SU-DHL-6 (cell line): ENCODE measurements at regions not wholly inside any gene's neighbourhood (a gene's known extent, or its start where the extent isn't known, plus 50 kb on each side); places are given as distances from the start of the nearest gene placed in this dataset.

Experiments
- EZH2phosphoT487 ChIP-seq: fragments of 200-600 bp; sonication (generic), shearing (Covaris generic); conservative IDR thresholded peaks from 2 replicates; pipeline ENCODE4 v1.6.1; 2018; ENCODE audit warnings: mild to moderate bottlenecking, antibody characterized with exemption, low read length, moderate library complexity, mixed read lengths
- TF ChIP-seq, protein P1 (sequence below): fragments of 200-600 bp; sonication (generic); IDR thresholded peaks from one replicate; pipeline ENCODE4 v1.5.1; 2017; ENCODE audit warnings: antibody characterized with exemption, mild to moderate bottlenecking, low read length, moderate library complexity; ENCODE audit not compliant: insufficient read depth, poor library complexity, severe bottlenecking

DNA sequence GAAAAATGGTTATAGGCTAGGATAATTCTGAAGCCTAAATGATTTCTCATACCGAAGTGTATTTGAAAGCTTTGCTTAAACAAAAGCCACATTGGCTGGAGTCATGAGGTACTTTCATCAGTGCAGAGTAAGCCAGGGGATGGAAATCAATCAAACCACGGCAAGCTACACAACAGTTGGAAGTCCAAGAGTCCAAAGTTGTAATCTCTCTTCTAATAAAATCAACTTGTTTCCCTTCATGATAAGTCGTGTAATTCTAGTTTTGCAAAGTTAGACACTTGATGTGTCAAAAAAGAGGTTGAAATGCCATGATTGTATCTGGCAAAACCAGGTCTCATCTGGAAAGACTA is 250.5 kb upstream of the VEPH1 start:
- TF ChIP-seq, protein P1, sequence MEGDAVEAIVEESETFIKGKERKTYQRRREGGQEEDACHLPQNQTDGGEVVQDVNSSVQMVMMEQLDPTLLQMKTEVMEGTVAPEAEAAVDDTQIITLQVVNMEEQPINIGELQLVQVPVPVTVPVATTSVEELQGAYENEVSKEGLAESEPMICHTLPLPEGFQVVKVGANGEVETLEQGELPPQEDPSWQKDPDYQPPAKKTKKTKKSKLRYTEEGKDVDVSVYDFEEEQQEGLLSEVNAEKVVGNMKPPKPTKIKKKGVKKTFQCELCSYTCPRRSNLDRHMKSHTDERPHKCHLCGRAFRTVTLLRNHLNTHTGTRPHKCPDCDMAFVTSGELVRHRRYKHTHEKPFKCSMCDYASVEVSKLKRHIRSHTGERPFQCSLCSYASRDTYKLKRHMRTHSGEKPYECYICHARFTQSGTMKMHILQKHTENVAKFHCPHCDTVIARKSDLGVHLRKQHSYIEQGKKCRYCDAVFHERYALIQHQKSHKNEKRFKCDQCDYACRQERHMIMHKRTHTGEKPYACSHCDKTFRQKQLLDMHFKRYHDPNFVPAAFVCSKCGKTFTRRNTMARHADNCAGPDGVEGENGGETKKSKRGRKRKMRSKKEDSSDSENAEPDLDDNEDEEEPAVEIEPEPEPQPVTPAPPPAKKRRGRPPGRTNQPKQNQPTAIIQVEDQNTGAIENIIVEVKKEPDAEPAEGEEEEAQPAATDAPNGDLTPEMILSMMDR: no peak
- no peak for TF ChIP-seq EZH2phosphoT487
